GM12891 (cell line): ENCODE measurements at regions not wholly inside any gene's neighbourhood (a gene's known extent, or its start where the extent isn't known, plus 50 kb on each side); places are given as distances from the start of the nearest gene placed in this dataset.

ENCODE experiments used
- DNase-seq: peaks from one replicate; pipeline ENCODE4 v3.0.0; 2011; ENCODE audit warnings: low spot score; ENCODE audit not compliant: insufficient read length
- FAIRE-seq: peaks from 2 replicates; lab custom pipeline; 2011; peaks lifted over from hg19 to GRCh38; lab: Jason Lieb, UNC
- PAX5 ChIP-seq: IDR thresholded peaks from 2 replicates; pipeline ENCODE4 v1.6.1; 2011; ENCODE audit warnings: low read length, moderate library complexity, mild to moderate bottlenecking; ENCODE audit not compliant: insufficient read depth, severe bottlenecking
- POLR2A ChIP-seq: IDR thresholded peaks from 2 replicates; pipeline ENCODE4 v1.6.1; 2011; ENCODE audit warnings: low read depth, low read length, control low read depth
- POLR2AphosphoS5 ChIP-seq: IDR thresholded peaks from 2 replicates; pipeline ENCODE4 v1.6.1; 2011; ENCODE audit warnings: low read depth, low read length, control low read depth
- POU2F2 ChIP-seq: IDR thresholded peaks from 2 replicates; pipeline ENCODE4 v1.6.1; 2011; ENCODE audit warnings: low read depth, mild to moderate bottlenecking, control low read depth, low read length, moderate library complexity
- SPI1 ChIP-seq: IDR thresholded peaks from 2 replicates; pipeline ENCODE4 v1.6.1; 2011; ENCODE audit warnings: low read depth, low read length, control low read depth
- TAF1 ChIP-seq: IDR thresholded peaks from 2 replicates; pipeline ENCODE4 v1.6.1; 2011; ENCODE audit warnings: low read depth, low read length, control low read depth

- no peak for TF ChIP-seq TAF1
- no peak for TF ChIP-seq POLR2A
- no peak for TF ChIP-seq POLR2AphosphoS5
- TF ChIP-seq POU2F2: no peak
- TF ChIP-seq SPI1: no peak
- no peak for TF ChIP-seq PAX5
- no peak for DNase-seq
- FAIRE-seq: no peak
Observed at GRCh38 chr6:21996425-21997118, 300.3 kb downstream of the PRL start.

GRCh38 chr6:21997119-21998037, 299.5 kb downstream of the PRL start:
- FAIRE-seq: no peak
- TF ChIP-seq PAX5 (no peak), POU2F2 (no peak), TAF1 (no peak), POLR2AphosphoS5 (no peak), SPI1 (no peak), POLR2A (no peak)
- DNase-seq: no peak

- DNase-seq: no peak
- TF ChIP-seq SPI1: no peak
- TF ChIP-seq POLR2A: no peak
- TF ChIP-seq PAX5: no peak
- no peak for TF ChIP-seq POU2F2
- no peak for TF ChIP-seq TAF1
- no peak for TF ChIP-seq POLR2AphosphoS5
- FAIRE-seq: no peak
Observed at GRCh38 chr6:21998582-21998981, 298.3 kb downstream of the PRL start.

- FAIRE-seq (no peak), DNase-seq (no peak)
- TF ChIP-seq POLR2AphosphoS5 (no peak), POLR2A (no peak), TAF1 (no peak), SPI1 (no peak), POU2F2 (no peak), PAX5 (no peak)
Observed at GRCh38 chr6:21999012-21999528, 297.8 kb downstream of the PRL start.

- no peak for FAIRE-seq
- TF ChIP-seq SPI1: no peak
- TF ChIP-seq POLR2A: no peak
- TF ChIP-seq PAX5: no peak
- TF ChIP-seq TAF1: no peak
- no peak for TF ChIP-seq POU2F2
- no peak for TF ChIP-seq POLR2AphosphoS5
- no peak for DNase-seq
Observed at GRCh38 chr6:21999741-22000140, 297.1 kb downstream of the PRL start.

- no peak for FAIRE-seq
- no peak for TF ChIP-seq POU2F2
- no peak for TF ChIP-seq SPI1
- no peak for TF ChIP-seq PAX5
- TF ChIP-seq TAF1: no peak
- TF ChIP-seq POLR2AphosphoS5: no peak
- no peak for TF ChIP-seq POLR2A
- no peak for DNase-seq
Observed at GRCh38 chr6:22001396-22002027, 295.3 kb downstream of the PRL start.

- no peak for DNase-seq
- FAIRE-seq: no peak
- TF ChIP-seq SPI1: no peak
- TF ChIP-seq TAF1: no peak
- no peak for TF ChIP-seq POLR2A
- no peak for TF ChIP-seq POLR2AphosphoS5
- TF ChIP-seq PAX5: no peak
- no peak for TF ChIP-seq POU2F2
Observed at GRCh38 chr6:22003287-22003686, 293.5 kb downstream of the PRL start.

GRCh38 chr6:22006795-22007194, 290.0 kb downstream of the PRL start:
- FAIRE-seq: no peak
- no peak for DNase-seq
- TF ChIP-seq SPI1 (no peak), POLR2A (no peak), TAF1 (no peak)

GRCh38 chr6:22007469-22007868, 289.4 kb downstream of the PRL start:
- no peak for FAIRE-seq
- DNase-seq: no peak
- TF ChIP-seq POLR2A (no peak), TAF1 (no peak), SPI1 (no peak), POLR2AphosphoS5 (no peak), POU2F2 (no peak), PAX5 (no peak)
